ENCODE measurements at regions not wholly inside any gene's neighbourhood (a gene's known extent, or its start where the extent isn't known, plus 50 kb on each side); places are given as distances from the start of the nearest gene placed in this dataset.

DNA sequence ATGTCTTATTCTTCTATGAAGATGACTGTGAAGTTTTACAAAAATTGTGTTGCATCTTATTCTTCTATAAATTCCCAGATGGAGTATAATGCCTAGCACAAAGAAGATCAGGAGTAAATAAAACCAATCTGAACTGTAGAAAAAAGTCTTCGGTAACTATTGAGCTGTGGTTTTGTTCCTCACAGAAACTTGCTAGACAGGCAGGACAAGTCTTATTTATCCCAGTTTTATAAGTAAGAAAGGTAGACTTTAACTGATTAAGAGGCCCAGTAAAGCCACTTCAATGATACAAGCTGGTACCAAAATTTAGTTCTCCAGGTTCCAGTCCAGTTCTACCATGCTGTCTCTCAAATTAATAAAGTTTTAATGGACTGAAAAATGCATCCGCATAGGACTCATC, 526.7 kb upstream of the SETBP1 start:
- no peaks in the 10 kb centered on the region for H3K9me3 ChIP-seq
- intact Hi-C loops (cut with DNase I, micrococcal nuclease): no loop called here

DNA sequence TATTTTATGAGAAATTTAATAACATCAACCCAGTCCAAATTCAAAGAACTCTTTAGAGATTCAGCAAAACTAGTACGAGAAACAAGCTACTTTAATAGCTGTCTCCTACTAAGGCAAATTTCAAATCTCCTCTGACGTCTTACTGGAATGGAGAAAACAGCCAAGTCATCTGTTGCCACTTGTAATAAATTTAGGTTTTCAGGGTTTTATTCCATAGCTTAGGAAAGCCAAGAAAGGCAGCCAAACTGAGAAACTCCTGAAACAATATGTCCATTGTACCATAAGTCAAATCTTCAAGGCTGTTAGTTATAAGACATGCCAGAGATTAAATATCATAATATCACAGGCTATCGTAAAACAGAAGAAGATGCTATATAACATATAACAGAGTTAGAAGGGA, 524.6 kb upstream of the SETBP1 start:
- Histone ChIP-seq H3K4me1 (ENCODE audit: low read depth) (no peaks in the 10 kb centered on the region), H3K4me3 (no peak overlapping the region), H3K36me3 (ENCODE audit: low read depth) (no peaks in the 10 kb centered on the region), H3K9me3 (no peaks in the 10 kb centered on the region)
- intact Hi-C loops (cut with DNase I, micrococcal nuclease): no loop called here
- TF ChIP-seq, protein P1, sequence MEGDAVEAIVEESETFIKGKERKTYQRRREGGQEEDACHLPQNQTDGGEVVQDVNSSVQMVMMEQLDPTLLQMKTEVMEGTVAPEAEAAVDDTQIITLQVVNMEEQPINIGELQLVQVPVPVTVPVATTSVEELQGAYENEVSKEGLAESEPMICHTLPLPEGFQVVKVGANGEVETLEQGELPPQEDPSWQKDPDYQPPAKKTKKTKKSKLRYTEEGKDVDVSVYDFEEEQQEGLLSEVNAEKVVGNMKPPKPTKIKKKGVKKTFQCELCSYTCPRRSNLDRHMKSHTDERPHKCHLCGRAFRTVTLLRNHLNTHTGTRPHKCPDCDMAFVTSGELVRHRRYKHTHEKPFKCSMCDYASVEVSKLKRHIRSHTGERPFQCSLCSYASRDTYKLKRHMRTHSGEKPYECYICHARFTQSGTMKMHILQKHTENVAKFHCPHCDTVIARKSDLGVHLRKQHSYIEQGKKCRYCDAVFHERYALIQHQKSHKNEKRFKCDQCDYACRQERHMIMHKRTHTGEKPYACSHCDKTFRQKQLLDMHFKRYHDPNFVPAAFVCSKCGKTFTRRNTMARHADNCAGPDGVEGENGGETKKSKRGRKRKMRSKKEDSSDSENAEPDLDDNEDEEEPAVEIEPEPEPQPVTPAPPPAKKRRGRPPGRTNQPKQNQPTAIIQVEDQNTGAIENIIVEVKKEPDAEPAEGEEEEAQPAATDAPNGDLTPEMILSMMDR (IDR thresholded peaks at IDR 0.05): no peak
- ATAC-seq (no peak), DNase-seq (no peak)

More for the DNA sequence above, 526.7 kb upstream of the SETBP1 start:
- H3K4me3 ChIP-seq: no peak overlapping the region
- no peak for DNase-seq
- H3K36me3 ChIP-seq (ENCODE audit: low read depth): no peaks in the 10 kb centered on the region
- TF ChIP-seq, protein P1 (IDR thresholded peaks at IDR 0.05): no peak
- no peak for ATAC-seq
- H3K4me1 ChIP-seq (ENCODE audit: low read depth): no peaks in the 10 kb centered on the region

DNA sequence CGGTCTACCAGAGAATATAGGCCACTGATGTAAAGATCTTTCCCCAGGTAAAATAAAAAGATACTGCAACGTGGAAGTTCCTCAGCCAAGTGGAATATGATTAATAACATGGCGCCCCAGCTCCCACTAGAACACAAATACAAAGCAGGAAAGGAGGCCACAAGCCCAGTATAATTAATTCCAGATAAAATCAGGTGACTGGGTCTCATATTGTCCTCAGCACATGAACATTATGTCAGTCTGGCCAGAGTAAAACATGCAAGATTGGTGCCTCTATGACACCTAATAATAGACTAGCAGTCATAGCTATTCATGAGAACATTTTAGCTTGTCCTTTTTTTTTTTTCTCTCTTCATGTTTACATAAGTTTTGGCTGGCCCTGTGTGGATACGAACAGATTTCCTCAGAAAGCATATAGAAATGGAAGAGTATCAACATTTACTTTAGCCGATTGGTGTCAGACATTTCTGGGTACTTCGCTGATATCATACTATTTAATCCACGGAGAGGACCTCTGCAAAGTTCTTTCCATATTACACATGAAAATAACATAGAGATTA, 523.8 kb upstream of the SETBP1 start:
- intact Hi-C loops (cut with DNase I, micrococcal nuclease): no loop called here

DNA sequence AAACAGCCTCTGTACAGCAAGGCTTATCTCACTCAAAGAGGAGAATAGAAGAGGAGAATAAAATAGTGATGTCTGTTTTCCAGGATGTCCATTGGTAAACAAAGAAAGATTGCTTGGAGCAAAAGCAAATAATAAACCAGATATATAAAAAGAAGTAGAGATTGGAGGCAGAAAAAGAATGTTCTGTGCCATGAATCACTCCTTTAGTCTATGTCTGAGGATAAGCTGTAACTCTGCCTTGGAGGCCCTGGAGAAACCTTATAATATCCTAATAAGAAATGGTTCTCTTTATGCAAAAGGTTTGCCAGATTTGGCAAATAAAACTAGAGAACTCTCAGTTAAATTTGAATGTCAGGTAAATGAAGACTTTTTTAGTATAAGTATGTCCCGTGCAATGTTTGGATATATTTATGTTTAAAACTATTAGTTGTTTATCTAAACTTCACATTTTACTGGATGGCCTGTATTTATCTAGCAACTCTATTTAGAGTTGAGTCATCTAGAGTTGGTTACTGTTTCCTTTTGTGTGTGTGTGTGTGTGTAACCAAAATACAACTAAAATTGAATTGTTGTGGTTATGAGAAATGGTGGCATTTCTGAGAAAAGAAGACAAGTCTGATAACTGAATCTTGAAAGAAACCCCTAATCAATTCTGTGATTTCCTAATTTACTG, 510.3 kb upstream of the SETBP1 start:
- no peak for DNase-seq
- no peak for ATAC-seq
- H3K9me3 ChIP-seq: no peaks in the 10 kb centered on the region
- TF ChIP-seq, protein P1 (IDR thresholded peaks at IDR 0.05): no peak
- H3K4me1 ChIP-seq (ENCODE audit: low read depth): no peaks in the 10 kb centered on the region
- no peaks in the 10 kb centered on the region for H3K36me3 ChIP-seq (ENCODE audit: low read depth)
- intact Hi-C loops (cut with DNase I, micrococcal nuclease): no loop called here
- no peak overlapping the region for H3K4me3 ChIP-seq

More for the DNA sequence above, 523.8 kb upstream of the SETBP1 start:
- ATAC-seq (no peak), DNase-seq (no peak)
- Histone ChIP-seq H3K9me3 (no peaks in the 10 kb centered on the region), H3K4me1 (ENCODE audit: low read depth) (no peaks in the 10 kb centered on the region), H3K4me3 (no peak overlapping the region), H3K36me3 (ENCODE audit: low read depth) (no peaks in the 10 kb centered on the region)
- TF ChIP-seq, protein P1 (IDR thresholded peaks at IDR 0.05): no peak

DNA sequence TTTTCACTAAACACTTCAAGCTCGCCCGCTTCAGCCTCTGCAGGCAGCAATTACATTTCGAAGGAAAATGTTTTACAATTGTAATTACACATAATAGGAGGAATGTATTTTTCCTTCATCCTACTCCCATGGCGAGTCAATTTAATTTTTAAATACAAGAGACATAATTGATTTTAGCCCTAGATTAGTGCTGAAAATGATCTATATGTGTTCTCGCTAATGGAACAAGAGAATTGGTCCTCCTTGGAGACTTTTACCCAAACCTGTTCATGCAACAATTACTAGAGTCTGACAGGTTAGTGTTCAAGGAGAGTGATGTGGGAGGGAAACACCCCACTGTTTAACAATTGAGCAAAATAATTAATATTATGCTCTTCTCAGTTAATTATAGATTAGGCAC, 509.4 kb upstream of the SETBP1 start:
- no peaks in the 10 kb centered on the region for H3K9me3 ChIP-seq
- DNase-seq (no peak), ATAC-seq (no peak)
- H3K4me1 ChIP-seq (ENCODE audit: low read depth): no peaks in the 10 kb centered on the region
- intact Hi-C loops (cut with DNase I, micrococcal nuclease): no loop called here
- no peaks in the 10 kb centered on the region for H3K36me3 ChIP-seq (ENCODE audit: low read depth)
- TF ChIP-seq, protein P1 (IDR thresholded peaks at IDR 0.05): no peak
- H3K4me3 ChIP-seq: no peak overlapping the region
